GM18951 (cell line): ENCODE measurements at regions not wholly inside any gene's neighbourhood (a gene's known extent, or its start where the extent isn't known, plus 50 kb on each side); places are given as distances from the start of the nearest gene placed in this dataset.

ENCODE experiments used
- POLR2A ChIP-seq: IDR thresholded peaks from 4 replicates; pipeline ENCODE4 v1.6.1; 2011; ENCODE audit warnings: mild to moderate bottlenecking; ENCODE audit not compliant: insufficient read length, insufficient read depth; ENCODE audit errors: extremely low read depth
- in situ Hi-C: fragments of 300-500 bp; cut with MboI; formaldehyde crosslinking; loops from one replicate; pipeline ENCODE4 v1.12.0; 2022; ENCODE audit warnings: low sequenced_read_pairs, mixed read lengths, inconsistent platforms; ENCODE audit not compliant: unreplicated experiment

DNA sequence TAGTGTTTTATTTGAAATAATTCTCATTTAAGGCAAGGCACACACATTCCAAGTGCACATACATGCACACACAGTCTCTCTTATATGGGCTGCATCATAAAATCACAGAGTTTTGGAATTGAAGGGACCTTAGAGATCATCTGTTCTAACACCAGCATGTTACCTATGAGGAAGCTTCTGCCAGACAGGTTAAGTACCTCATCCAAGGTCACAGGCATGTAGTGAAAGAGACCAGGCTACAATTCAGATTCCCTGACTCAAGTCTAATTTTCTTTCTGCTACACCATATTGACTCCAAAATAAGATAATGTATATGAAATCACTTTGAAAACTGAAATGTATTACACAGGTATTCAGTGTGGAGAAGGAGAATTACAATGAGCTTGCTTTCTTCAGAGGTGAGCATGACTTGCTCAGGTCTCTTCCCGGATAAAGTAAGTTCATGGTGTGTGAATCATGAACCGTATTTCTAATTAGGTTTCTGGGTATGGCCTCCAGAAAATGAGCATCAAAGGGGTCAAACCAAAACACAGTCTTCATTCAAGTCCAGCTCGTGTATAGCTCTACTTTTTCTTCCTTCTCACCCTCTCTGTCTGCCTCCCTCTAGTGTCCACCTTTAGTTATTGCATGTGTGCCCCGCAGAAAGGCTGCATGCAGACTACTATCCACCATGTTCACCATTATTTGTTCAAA lies 411.9 kb downstream of the FUT8 start:
- in situ Hi-C loops = loop anchor here (10.0 kb wide), 3 partner anchors 340 to 600 kb away; partner anchors contain the start of gene FUT8
- TF ChIP-seq POLR2A = no peak

DNA sequence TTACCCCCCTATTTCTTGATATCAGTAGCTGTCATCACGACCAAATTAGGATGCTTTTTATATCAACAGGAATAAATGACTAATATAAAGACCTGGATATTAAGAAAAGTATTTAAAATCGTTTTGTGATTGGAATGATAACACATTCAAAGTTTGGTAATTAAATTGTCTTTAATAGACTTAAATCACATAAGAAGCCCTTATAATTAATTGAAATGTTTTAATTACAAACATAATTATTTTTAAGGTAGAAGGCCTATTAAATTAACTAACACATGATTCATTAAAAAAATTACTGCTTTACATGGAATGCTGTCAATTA lies 412.4 kb downstream of the FUT8 start:
- TF ChIP-seq POLR2A = no peak
- in situ Hi-C loops = loop anchor here (10.0 to 25.0 kb wide), 4 partner anchors 340 to 663 kb away; partner anchors contain the start of gene FUT8

DNA sequence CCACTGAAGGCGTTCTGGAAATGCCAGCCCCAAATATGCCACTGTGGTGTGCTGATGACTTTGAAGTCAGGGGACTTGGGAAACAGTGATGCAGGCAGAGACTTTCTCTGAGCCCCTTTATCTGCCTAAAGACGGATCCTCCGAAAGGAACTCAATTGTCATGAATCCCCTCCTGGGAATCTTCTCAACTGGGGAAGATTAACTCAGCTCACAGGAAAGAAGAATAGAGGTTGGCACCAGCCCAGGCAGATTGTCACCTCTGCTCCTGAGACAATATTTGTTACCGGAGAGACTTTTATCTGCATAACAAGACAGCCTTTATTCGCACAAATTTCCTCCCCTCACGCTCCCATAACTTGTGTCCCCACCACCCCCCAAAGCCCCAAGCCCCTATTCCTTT lies 414.4 kb downstream of the FUT8 start:
- in situ Hi-C loops = loop anchor here (10.0 to 25.0 kb wide), 4 partner anchors 342 to 665 kb away; partner anchors contain the start of gene FUT8
- no peak for TF ChIP-seq POLR2A

DNA sequence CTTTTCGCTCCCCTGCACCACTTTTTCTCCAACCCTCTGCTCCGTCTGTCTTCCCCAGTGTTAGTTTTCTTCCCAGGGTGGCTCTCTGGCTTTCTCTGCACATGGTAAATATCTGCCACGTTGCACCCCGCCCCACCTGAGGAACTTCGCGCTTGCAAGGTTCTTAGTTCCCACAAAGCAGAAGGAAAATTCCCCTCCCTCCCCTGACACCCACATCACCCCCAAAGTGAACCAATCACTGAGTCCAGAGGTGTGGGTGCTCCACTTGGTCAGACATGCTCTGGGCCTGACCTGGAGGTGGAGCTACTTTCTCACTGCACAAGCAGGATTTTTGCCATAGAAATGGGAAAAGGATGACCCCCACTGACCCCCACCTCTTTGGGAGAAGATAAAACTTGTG lies 415.0 kb downstream of the FUT8 start:
- no peak for TF ChIP-seq POLR2A
- in situ Hi-C loops = loop anchor here (10.0 to 25.0 kb wide), 4 partner anchors 343 to 665 kb away; partner anchors contain the start of gene FUT8

DNA sequence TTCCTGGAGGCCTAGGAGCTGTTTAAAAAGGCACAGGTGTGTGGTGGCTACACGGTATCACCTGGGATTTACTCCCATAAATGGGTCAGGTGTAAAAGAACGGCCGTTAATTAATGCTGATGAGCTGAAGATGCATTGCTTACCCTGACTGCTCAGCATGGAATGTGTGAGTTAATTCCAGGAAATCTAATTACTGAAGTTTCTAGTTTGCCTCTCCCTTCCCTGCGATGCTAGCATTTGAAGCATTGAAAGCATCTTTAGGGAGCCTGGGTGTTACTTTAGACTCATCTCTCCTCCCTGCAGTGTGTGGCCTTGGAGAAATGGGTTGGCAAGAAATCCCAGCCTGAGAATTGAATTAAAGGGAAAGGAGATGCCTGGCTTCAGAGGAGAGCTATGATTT lies 415.9 kb downstream of the FUT8 start:
- in situ Hi-C loops = loop anchor here (10.0 to 25.0 kb wide), 4 partner anchors 344 to 666 kb away; partner anchors contain the start of gene FUT8
- TF ChIP-seq POLR2A = no peak

DNA sequence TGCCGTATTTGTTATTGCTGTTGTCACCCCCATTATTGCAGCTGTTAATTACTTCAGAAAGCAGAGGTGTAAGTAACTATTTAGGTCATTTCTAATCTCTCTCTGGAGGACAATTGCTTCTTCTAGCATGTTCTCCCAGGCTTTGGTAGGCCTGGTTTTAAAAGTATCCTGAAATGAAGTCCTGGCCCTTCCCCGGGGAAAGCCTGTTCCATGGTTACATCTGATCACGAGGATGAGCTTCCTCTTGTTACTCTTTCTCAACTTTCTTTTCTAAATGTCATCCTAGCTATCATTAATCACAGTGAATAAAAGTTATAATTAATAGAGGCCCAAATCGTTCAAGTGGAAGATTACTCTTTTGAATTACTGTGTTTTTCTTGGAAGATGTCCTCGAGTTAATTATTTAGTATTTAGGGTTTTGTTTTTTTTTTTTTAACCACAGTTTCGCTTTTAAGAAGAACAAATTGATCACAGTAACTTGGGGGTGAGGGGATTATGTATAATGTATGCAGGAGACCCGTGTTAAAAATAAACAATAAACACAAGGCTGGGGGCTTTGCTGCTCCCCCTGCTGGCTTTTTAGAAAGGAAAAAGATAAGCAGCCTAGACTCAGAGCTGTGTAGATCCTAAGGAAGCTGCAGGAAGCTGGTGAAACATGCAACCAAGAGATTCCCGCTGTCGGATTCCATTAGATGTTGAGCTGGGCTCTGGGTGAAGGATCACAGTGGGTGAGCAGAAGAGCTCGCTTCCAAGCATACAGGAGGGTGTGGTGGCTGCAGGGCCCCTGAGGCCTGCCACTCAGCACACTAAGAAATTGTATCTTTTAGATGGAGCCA lies 420.1 kb downstream of the FUT8 start:
- no peak for TF ChIP-seq POLR2A
- in situ Hi-C loops = loop anchor here (25.0 kb wide), 1 partner anchor 670 kb away; no protein-coding TSS in a partner anchor

DNA sequence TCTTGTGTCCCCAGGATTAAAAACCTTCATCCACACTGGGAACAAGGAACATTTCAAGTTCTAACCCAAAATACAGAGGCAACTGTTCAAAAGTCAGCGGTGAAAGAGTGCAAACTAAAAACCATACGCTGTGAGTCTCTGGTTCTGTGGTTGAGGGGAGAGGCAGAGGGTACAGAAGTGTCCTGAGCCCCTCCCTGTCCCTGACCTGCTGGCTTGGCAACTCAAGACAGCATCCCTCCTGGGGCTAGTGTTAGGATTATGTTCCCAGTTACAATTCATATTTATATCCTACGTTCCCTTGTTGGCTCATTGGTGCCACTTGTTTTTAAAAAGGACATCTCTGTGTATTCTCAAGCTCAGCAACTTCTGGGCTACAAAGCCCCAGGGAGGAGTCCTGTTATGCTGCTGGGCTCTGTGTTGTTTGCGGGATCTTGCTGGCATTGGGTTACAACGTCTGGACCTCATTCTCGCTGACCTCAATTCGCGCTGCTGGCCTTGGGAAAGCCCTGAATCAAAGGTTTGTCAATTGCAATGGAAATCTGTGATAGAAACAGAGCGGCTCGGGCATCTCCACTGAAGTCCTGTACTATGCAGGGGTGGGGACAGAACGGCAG lies 420.8 kb downstream of the FUT8 start:
- no peak for TF ChIP-seq POLR2A
- in situ Hi-C loops = loop anchor here (25.0 kb wide), 1 partner anchor 671 kb away; no protein-coding TSS in a partner anchor

DNA sequence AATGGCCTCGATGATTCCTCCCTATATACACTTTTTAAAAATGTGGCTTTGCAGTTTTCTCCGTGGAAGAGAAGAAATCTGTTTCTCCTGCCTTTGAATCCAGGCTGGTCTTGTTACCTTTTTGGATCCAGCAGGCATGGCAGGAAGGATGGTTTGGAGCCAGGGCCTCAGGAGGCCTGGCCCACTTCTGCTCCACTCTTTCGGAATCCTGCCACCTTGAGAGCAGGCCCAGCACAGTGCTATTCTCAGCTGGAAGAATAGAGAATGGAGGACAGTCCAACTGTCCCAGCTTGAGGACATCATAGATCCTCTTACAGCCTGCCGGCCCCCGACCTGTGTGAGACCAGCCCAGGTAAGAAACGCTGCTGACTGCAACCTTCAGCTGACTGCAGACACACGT lies 421.5 kb downstream of the FUT8 start:
- no peak for TF ChIP-seq POLR2A
- in situ Hi-C loops = loop anchor here (25.0 kb wide), 1 partner anchor 672 kb away; no protein-coding TSS in a partner anchor

DNA sequence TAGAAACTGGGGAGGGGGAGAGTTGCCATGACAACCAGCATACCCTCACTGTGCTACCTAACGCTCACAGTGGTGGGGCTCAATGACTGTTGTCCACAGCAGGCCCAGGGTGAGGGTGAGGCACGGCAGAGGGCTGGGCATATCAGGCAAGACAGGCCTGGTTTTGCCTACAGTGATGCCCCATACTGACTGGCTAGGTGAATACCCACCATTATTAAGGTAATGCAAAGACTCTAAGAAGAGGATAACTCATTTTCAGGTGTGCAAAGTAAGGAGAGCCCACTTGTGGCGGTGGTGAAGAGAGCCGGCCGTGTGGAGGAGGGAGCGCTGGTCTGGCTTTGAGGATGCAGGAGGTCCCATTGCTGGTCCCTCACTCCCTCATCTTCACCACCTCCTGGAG lies 422.3 kb downstream of the FUT8 start:
- no peak for TF ChIP-seq POLR2A
- in situ Hi-C loops = loop anchor here (25.0 kb wide), 1 partner anchor 673 kb away; no protein-coding TSS in a partner anchor

DNA sequence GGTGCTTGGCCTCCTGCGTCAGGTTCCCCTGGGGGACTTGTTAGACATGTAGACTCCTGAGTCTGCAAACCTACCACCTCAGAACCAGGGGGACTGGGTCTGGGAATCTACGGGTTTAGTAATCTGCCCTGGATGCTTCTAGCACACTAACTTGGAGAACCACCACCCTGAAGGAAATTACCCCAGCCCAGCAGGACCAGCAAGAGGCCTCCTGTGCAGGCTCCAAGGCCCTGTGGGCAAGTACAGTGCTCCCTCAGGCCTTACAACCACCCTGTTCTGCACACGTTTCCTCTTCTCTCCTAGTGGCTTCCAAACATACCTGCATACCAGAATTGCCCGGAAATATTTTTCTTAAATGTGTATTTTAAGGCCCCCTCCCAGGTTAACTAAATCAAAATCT lies 423.0 kb downstream of the FUT8 start:
- no peak for TF ChIP-seq POLR2A
- in situ Hi-C loops = loop anchor here (25.0 kb wide), 1 partner anchor 673 kb away; no protein-coding TSS in a partner anchor

DNA sequence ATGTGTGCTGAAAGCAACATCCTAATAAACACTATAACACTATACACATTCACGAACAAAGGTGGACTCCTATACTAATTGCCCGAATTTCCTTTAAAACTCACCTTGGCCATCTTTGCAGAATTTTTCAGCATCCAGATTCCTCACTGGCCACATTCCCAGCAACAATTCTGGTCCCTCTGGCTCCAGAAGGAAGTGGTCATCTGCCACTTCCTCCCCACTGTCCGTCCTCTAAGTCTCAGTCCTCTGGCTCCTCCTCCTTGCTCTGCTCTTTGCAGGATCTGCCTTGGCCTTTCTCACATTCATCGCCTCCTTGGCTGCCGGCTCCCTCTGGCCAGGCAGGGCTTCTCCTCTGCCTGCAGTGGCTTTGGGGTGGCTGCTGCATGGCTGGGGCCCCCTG lies 426.0 kb downstream of the FUT8 start:
- in situ Hi-C loops = loop anchor here (25.0 kb wide), 1 partner anchor 676 kb away; no protein-coding TSS in a partner anchor
- no peak for TF ChIP-seq POLR2A

DNA sequence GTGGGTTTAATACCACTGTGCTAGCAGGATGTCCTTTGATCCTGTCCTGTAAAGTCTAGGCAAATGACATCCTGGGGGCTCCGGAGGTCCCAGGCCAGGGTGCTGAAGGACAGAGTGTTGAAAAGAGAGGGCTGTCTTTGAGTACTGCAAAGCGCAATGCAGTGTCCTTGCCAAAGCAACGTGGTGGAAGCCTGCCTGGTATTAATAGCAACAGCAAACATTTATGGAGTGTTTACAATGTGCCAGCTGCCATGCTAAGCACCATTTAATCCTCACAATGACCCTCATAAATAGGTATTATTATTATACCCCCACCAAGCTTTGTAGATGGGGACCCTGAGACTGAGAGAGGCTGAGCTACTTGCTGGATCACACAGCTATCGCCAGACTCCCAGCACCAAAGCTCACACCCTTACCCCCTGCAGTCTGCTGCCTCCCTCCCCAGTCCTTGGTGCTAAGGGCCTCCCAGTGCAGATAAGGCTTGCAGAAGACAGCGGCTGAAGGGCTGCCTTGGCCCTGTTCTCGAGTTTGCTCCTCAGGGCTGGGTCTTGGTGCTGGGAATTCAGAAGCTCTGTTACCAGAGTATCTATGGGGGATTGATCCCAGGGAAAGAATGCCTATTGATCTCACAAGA lies 427.7 kb downstream of the FUT8 start:
- in situ Hi-C loops = loop anchor here (25.0 kb wide), 1 partner anchor 678 kb away; no protein-coding TSS in a partner anchor
- no peak for TF ChIP-seq POLR2A
